ENCODE measurements at regions not wholly inside any gene's neighbourhood (a gene's known extent, or its start where the extent isn't known, plus 50 kb on each side); places are given as distances from the start of the nearest gene placed in this dataset.

DNA sequence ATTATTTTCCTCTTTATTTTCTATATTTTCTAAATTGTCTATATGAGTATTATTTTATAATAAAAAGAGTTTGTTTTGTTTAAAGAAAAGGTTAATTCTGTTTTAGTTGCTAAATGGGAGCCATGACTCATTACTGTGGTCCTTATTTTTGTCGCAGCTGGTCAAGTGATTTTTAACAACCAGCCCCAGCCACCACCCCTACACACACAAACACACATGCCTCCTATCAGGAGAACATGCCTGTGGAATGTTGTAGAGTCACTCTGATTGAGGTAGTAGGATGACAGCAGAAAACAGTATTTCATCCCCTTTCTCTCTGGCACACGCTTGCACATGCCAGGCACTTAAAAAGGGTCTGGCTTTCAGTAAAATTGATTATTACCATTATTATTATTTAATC is 68.6 kb upstream of the GDF10 start:
- no peak overlapping the region for H3K4me3 ChIP-seq (ENCODE audit: low read depth, low read length)
- TF ChIP-seq, protein P1, sequence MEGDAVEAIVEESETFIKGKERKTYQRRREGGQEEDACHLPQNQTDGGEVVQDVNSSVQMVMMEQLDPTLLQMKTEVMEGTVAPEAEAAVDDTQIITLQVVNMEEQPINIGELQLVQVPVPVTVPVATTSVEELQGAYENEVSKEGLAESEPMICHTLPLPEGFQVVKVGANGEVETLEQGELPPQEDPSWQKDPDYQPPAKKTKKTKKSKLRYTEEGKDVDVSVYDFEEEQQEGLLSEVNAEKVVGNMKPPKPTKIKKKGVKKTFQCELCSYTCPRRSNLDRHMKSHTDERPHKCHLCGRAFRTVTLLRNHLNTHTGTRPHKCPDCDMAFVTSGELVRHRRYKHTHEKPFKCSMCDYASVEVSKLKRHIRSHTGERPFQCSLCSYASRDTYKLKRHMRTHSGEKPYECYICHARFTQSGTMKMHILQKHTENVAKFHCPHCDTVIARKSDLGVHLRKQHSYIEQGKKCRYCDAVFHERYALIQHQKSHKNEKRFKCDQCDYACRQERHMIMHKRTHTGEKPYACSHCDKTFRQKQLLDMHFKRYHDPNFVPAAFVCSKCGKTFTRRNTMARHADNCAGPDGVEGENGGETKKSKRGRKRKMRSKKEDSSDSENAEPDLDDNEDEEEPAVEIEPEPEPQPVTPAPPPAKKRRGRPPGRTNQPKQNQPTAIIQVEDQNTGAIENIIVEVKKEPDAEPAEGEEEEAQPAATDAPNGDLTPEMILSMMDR (IDR thresholded peaks at IDR 0.05; ENCODE audit: low read depth, low read length) = no peak

DNA sequence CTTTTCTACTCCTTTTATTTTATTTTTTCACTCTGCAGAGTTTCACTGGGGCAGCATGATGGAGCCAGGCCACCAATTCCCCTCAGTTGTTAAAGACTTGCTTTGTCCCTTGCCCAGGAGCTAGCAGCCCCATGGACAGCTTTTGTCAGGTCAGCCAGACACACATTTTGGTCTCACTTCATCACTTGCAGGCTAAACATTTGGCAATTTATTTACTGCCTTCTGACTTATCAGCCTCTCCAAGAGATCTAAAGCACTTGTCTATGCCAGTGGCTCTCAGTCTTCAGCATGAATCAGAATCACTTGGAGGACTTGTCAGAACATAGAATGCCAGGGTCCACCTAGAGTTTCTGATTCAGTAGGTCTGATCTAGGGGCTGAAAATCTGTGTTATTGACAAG is 66.4 kb upstream of the GDF10 start:
- TF ChIP-seq, protein P1 (IDR thresholded peaks at IDR 0.05; ENCODE audit: low read depth, low read length) = no peak
- no peak overlapping the region for H3K4me3 ChIP-seq (ENCODE audit: low read depth, low read length)

- H3K4me3 ChIP-seq (ENCODE audit: low read depth, low read length) = no peak overlapping the region
These were observed 64.5 kb upstream of the GDF10 start for GRCh38 chr10:47235484-47235883.

DNA sequence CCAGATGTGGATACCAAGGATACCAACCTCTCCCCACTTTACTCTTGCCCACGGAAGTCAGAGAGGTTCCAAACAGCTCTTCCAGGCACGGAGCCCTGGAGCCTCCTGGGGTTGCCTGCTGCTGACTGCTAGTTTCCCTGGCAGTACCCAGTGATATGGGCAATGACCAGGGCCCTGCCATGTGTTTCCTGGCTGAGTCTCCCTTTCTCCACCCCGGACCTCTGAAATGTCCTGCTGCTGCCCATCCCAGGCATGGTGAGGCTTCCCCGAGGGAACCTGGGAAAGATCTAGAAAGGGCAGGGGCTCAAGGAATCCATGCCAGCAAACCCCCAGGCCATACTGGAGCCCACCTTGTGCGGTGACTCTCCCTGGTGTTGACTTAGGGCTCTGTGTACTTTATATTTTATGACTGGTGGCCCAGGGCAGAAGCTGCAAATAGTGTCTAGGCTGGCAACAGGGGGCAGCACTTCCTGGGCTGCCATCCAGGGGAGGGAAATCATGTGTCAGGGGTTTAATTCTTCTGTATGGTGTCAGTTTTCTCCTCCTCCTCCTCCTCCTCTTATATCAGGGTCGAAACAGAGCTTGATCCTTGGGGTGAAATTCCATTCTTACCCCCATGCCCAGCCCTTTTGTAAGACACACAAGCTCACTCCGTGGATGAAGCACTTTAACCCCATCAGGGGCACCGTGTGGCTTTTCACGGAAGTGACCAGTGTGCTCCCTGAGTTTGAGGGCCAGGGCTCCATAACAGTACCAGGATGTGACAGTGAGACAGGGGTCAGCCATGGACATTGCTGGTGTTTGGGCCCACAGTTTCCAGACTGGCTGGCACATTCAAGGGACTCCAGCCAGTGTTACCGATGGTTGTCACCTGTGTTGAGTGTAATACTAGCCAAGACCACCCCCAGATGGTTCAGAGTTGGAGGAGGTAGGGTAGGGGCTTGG is 62.4 kb upstream of the GDF10 start:
- TF ChIP-seq, protein P1 (IDR thresholded peaks at IDR 0.05; ENCODE audit: low read depth, low read length) = no peak
- H3K4me3 ChIP-seq (ENCODE audit: low read depth, low read length) = no peak overlapping the region

More at GRCh38 chr10:47235484-47235883, 64.5 kb upstream of the GDF10 start:
- TF ChIP-seq, protein P1 (IDR thresholded peaks at IDR 0.05; ENCODE audit: low read depth, low read length) = no peak

DNA sequence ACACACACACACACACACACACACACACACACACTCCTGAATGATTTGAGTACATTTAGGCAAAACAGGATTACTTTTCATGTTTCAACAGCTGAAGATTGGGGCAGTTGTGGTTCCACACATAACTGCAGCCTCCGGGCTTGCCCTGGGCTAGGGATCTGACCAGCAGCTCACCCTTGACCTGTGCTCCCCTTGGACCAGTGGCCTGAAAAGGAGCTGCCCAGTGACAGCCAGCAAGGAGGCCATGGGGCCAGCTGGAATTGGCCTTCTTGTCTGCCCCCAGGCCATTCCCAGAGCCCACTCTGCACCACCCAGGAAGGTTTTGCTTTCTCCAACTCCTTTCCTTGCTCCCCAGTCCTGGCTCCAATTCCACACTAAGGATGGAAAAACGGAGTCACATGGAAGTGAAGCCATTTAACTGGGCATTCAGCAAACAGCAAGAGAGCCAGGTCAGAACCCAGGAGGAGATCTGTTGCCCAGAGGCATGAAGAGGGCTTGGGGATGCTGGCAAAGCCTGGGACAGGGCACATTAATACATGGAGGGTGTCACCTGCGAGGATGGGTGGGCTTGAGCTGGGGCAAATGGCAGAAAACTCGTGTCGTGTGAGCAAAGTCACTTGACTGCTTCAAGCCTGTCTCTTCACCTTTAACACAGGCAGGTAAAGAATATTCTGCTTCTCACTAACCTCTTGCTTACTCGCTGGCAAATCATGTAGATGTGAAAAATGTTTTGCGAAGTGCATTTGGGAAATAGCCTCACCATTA is 61.5 kb upstream of the GDF10 start:
- no peak overlapping the region for H3K4me3 ChIP-seq (ENCODE audit: low read depth, low read length)
- TF ChIP-seq, protein P1 (IDR thresholded peaks at IDR 0.05; ENCODE audit: low read depth, low read length) = no peak

DNA sequence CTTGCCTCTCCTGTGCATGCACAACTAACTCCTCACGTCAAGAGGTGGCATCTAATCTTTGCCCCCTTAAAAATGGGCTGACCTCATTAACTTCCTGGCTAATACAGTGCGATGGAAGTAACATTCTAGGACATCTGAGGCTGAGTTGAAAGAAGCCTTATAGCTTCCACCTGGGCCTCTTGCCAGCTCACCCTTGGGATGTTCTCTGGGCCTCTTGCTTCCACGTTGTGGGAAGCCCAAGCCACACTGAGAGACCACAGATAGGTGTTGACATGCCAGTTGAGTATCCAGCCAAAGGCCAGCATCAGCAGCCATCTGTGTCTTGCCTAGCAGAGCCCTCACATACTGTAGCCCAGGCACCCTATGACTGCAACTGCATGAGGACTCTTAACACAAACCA is 60.8 kb upstream of the GDF10 start:
- TF ChIP-seq, protein P1 (IDR thresholded peaks at IDR 0.05; ENCODE audit: low read depth, low read length) = no peak
- H3K4me3 ChIP-seq (ENCODE audit: low read depth, low read length) = no peak overlapping the region

DNA sequence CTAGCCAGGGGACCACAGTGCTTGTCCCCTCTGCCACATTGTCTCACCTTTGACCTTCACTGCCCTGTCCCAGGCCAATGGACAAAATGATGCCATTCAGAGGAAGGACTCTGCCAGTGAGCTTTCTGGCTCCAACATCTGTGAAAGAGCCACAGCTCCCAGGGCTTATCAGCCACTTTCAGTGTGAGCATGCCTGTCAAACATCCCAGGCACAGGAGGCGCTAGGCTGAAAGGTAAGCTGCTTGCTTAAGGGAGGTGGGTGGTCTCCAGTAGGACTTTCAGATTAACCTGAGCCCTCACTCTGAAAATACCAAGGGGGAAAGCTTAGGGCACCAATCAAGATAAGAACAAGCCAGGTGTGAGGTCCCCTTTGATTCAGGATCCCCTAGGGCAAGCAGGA is 59.8 kb upstream of the GDF10 start:
- TF ChIP-seq, protein P1 (IDR thresholded peaks at IDR 0.05; ENCODE audit: low read depth, low read length) = no peak
- no peak overlapping the region for H3K4me3 ChIP-seq (ENCODE audit: low read depth, low read length)

Measured in WI38 (cell line).